ENCODE measurements at regions not wholly inside any gene's neighbourhood (a gene's known extent, or its start where the extent isn't known, plus 50 kb on each side); places are given as distances from the start of the nearest gene placed in this dataset.

- DNase-seq (ENCODE audit: low spot score), result no peak
Observed at GRCh38 chr16:52647588-52647987, 100.6 kb upstream of the TOX3 start.

DNA sequence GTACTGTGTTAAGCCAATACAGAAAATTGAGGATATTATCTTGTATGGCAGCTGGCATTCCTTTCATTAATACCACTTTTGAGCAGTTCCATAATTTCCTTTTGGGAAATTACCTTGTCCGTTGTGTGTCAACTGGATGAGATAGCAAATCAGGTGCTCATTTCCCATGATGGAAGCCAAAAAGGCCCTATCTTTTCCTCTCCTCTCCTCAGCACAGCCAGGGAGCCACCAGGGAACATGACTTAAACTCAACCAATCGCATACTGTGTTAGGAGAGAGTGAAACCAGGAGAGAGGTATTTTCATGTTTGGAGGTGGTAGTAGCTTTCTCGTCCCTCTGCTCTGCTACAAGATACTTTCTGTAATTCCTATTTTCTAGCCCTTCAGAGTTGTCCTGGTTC is 96.1 kb upstream of the TOX3 start:
- DNase-seq (ENCODE audit: low spot score), result no peak

DNA sequence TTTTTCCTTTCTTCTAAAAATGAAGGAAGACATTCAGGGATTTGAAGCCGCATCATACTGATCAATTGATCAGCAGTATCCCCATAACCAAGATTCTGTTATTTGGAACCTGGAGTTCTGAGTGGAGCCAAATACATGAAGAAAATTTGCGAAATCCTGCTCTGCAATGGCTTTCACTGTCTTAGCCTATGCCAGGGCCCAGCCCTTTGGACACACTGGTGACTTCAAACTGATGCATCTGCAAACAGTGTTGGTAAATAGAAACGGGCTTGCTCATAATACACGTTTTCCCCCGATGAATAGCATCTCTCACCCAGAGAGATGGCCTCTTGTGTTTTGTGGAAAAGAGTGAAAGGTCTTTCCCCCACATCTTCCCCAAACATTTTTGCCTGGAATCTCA is 87.6 kb upstream of the TOX3 start:
- DNase-seq (ENCODE audit: low spot score), result no peak

DNA sequence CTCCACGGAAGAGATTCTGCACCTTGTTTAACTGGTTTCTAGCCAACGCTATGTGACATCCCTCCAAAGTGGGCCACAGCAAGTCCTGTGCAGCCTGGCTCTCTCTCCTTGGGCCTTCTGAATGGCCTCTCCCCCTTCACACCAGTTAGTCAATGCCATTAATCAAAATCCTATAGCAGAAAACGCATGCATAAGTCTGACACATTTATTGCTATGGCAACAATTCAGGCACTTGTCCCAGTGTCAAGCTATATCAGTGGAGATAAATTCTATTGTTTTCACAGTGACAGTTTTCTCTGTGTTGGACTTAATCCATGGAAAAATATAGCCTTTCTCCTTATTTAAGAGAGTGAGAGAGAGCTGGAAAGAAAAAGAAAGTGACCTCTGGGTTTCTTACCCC is 87.2 kb upstream of the TOX3 start:
- DNase-seq (ENCODE audit: low spot score), result no peak

GRCh38 chr16:52633230-52633629 is 86.3 kb upstream of the TOX3 start:
- DNase-seq (ENCODE audit: low spot score), result no peak

- DNase-seq (ENCODE audit: low spot score), result no peak
Observed at GRCh38 chr16:52631711-52632110, 84.8 kb upstream of the TOX3 start.

DNA sequence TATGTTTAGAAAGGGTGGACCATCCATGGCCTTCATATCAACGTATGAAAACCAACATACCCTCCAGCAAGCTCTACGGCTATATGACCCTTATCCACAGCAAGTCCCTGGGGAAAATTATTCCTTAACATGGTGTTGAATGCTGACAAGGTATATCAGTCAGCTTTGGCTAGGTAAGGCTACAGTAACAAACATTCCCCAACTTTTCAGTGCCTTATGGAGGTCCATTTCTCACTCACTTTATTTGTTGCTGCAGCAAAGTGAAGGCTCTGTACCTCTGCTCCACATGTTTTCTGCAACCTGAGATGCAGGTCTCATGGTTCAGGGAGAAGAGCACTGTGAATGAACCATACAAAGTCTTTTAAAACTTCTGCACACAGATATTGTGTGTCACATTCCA is 83.8 kb upstream of the TOX3 start:
- no peak for DNase-seq (ENCODE audit: low spot score)

DNA sequence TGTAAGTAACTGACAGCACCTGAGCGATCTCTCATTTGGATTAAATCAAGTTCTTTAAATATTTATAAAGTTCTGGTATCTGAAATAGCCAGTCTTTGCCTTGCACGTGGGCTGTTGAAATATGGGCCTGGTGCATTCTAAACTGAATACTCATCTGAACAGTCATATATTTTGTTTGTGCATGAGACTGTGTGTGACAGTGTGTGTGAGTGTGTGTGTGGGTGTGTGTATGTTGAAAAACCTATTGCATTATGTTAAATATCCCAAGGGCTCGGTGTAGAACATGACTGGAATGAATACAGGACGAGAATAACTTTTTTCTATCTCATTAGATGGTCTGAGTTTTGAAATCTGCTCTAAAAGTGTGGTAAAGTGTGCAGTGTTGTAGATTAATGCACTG is 82.4 kb upstream of the TOX3 start:
- DNase-seq (ENCODE audit: low spot score), result no peak

DNA sequence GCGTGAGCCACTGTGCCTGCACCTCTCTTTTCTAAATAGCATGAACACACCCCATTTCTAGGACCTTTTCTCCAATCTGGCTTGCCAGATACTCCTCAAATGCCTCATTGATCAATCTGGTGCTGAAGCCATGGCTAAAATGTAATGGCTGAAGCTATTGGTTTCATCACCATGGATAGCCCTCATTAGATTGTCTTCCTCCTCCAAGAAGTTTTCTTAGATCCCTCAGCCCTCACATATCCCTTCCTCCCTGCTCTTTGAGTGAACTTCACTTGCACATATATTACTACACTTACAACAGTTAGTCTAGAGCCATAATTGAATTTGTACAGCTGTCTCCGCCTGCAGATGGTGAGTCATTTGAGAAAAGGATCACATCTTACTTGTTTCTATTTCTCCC is 77.9 kb upstream of the TOX3 start:
- no peak for DNase-seq (ENCODE audit: low spot score)

DNA sequence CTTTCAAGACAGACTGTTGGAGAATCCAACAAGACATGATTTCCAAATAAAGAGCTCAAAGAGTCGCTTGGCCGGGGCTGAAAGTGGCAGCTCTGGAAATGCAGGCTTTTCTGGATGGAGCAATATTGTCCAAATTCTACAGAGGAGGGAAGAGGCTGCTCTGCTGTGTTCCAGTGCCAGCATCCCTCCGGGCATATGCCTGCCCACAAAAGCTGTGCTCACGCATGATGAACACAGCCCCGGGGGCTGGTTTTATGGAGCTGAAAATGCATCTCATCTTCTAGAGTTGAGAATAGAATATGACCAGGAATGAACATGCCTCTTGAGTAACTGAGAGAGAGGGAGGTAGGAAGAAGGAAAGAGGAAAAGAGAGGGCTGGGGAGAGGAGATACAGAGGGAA is 74.7 kb upstream of the TOX3 start:
- DNase-seq (ENCODE audit: low spot score), result no peak

- no peak for DNase-seq (ENCODE audit: low spot score)
Observed at GRCh38 chr16:52618753-52619497, 72.0 kb upstream of the TOX3 start.

DNA sequence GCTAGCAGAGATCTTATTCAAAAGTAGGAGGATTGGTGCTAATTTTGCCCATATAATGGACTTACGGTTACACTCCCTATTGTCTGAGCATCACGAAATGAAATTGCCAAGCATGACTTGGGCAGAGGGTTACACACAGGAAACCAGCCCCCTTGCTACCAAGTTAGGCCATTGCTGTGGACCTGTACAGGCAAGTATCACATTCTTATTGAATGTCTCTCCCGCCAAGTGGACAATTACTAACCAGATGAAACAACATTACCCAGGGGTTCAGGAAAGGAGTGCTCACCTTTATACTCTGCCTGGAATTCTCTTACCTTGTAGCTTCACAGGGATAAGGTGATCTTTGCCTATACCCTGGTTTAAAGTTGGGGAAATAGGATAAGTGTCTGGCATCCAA is 70.6 kb upstream of the TOX3 start:
- DNase-seq (ENCODE audit: low spot score), result no peak

GRCh38 chr16:52613508-52613907 is 66.6 kb upstream of the TOX3 start:
- DNase-seq (ENCODE audit: low spot score), result no peak

DNA sequence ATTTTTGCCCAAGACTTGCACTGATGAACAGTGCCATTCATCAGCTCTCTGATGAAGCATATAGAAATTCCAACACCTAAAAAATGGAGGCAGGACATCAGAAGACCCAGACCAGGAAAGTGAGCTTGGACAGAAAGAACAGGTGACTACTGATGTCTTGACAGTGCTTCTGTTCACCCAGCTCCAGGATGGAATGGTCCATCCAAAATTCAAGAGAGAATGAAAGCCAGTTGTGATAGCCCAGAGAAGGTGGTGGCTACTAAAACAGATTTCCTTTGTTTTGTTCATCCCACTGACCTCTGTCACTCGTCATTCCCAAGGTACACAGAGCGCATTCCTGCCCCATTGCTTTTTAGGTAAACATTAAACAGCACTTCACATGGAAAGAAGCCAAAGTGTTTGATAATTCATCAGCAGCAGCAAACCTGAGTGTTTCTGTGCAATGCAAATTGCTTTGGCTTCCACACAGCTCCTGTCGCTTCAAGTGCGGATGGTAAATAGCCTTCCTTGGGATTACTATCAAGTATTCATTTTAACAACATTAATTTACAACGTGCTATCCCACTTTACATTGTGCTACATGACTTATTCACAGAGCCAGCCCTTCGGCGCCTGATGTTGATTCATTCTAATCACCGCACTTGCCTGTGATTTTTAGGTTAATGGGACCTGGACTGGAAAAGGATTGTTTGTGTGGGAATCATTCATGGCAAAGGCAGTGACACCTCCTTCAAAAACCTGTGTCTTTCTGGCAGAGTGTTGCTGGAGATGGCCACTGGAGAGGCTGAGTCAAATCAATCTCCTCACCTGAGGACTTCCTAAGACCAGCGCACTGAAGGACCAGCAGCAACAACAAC is 65.1 kb upstream of the TOX3 start:
- DNase-seq (ENCODE audit: low spot score), result no peak

DNA sequence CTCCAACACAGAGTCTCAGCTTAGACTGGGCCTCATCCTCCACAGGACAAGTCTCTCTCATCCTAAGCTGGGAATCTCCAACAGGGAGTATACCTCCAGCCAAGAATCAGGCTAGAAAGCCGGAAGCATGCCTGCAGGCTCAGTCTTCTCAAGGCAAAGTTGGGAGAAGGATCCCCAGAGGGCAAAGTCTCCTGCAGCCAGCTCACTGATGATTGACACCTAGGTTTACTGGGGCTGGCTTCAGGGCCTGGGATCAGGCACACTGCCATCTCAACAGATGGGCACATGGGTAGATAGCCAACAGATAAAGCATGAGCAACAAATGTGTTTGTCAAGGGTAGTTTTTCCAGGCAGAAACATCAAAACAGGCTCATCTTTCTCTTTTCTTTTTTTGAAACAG is 56.1 kb upstream of the TOX3 start:
- no peak for DNase-seq (ENCODE audit: low spot score)

DNA sequence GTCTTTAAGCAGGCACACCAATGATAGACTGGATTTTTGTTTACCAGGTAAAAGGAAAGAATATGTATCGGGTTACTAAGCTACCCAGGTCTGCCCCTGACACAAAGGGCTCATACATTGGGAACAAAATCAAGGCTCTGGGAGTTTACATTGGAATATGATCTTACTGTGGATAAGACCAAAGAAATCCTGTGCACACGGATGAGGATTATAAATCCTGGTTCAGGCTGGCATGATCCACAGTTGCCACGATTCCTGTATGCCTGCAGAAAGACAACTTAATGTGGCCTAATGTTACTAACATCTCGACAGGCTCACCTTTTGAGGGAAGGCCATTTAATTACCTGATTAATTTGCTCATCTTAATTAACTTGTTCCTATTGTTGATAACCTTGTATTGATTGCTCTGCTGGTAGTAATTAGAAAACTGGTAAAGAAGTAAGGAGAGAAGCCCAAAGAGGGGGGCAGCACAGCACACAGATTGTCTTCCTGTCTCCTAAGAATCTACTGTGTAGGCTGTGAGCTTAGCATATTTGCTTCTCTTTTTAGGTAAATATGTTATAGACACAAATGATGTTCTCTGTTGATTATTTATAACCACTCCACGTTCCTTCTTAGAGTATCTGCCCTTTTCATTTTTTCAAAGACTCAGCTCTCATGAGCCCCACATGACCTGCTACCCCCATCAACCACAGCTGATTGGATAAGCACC is 51.0 kb upstream of the TOX3 start:
- no peak for DNase-seq (ENCODE audit: low spot score)

DNA sequence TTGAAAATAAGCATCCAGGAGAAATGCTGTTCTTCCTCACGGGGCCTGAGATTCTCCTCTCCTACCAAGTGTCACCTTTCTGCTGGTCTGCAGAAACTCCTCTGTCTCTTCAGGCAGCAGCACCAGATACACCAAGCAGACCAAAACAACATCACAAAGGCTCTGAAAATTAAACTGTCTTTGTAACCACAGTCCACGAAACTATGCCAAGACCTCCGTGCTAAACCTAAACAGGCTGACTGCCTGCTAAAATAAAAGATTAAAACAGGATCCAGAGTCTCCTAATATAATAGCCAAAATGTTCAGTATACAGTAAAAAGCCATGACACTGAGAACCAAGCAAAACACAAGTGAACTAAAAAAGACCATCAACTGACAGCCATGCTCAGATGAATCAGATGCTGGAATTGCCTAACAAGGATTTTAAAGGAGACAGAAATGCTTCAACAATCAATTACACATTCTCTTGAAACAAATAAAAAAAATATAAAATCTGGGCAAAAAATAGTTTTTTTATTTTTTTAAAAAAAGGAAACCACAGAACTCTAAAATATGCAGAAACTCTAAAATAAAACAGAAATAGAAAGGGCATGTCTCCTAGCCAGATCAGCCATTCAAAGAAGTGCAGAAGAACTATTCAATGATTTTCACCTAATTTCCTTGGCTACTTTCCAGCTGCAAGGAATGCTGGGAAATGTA is 50.3 kb upstream of the TOX3 start:
- no peak for DNase-seq (ENCODE audit: low spot score)

All from AG08396 (cell line).